Mesenchymal stem cell (in vitro differentiated cells and primary cell): ENCODE measurements at regions not wholly inside any gene's neighbourhood (a gene's known extent, or its start where the extent isn't known, plus 50 kb on each side); places are given as distances from the start of the nearest gene placed in this dataset.
"Not testable (repeated sequence)": the region's sequence is repeated elsewhere in the genome, so short reads cannot be mapped to it uniquely, and the experiment has no call there.

Experiments used
- DNase-seq: peaks from one replicate; pipeline ENCODE4 v3.0.0-alpha.2; 2013
- H2AFZ ChIP-seq: one replicate; pipeline ENCODE4 v1.6.1; 2013; ENCODE audit warnings: low read depth, mild to moderate bottlenecking, control low read depth, inconsistent platforms, low read length, moderate library complexity
- H2AK5ac ChIP-seq: 2 replicates; pipeline ENCODE4 v1.6.1; 2013; ENCODE audit warnings: low read length, moderate library complexity, mild to moderate bottlenecking, inconsistent platforms; ENCODE audit not compliant: severe bottlenecking
- H2BK120ac ChIP-seq: one replicate; pipeline ENCODE4 v1.6.1; 2013; ENCODE audit warnings: low read depth, mild to moderate bottlenecking, inconsistent platforms, low read length, moderate library complexity
- H2BK12ac ChIP-seq, 2 experiments: one replicate each; pipeline ENCODE4 v1.6.1; 2013; ENCODE audit warnings: inconsistent platforms in 2 of 2, low read length in 2 of 2, mild to moderate bottlenecking in 2 of 2, moderate library complexity in 2 of 2, control low read depth in 1 of 2
- H2BK15ac ChIP-seq: one replicate; pipeline ENCODE4 v1.6.1; 2013; ENCODE audit warnings: mild to moderate bottlenecking, low read depth, inconsistent platforms; ENCODE audit not compliant: poor library complexity, severe bottlenecking
- H2BK5ac ChIP-seq: 2 replicates; pipeline ENCODE4 v1.6.1; 2013; ENCODE audit warnings: low read depth, mild to moderate bottlenecking, low read length, control low read depth, inconsistent platforms; ENCODE audit not compliant: poor library complexity, severe bottlenecking
- H3K14ac ChIP-seq, 2 experiments: one replicate each; pipeline ENCODE4 v1.6.1; 2013; ENCODE audit warnings: inconsistent platforms in 2 of 2, low read length in 2 of 2, control low read depth in 1 of 2, mild to moderate bottlenecking in 1 of 2, moderate library complexity in 1 of 2
- H3K18ac ChIP-seq, 2 experiments: one replicate each; pipeline ENCODE4 v1.6.1; 2013; ENCODE audit warnings: inconsistent platforms in 2 of 2, low read length in 2 of 2, control low read depth in 1 of 2, low read depth in 1 of 2, mild to moderate bottlenecking in 1 of 2
- H3K23ac ChIP-seq, 2 experiments: one replicate each; pipeline ENCODE4 v1.6.1; 2013; ENCODE audit warnings: inconsistent platforms in 2 of 2, low read length in 2 of 2, mild to moderate bottlenecking in 2 of 2, moderate library complexity in 2 of 2, control low read depth in 1 of 2
- H3K27ac ChIP-seq: 2 replicates; pipeline ENCODE4 v1.5.1; 2013; ENCODE audit warnings: mild to moderate bottlenecking, moderate library complexity, low read length, control low read depth, inconsistent platforms; ENCODE audit not compliant: poor library complexity, severe bottlenecking
- H3K27me3 ChIP-seq, 2 experiments: 2 replicates each; pipeline versions ENCODE4 v1.6.1 to v1.7.0; 2013; ENCODE audit warnings: low read length in 2 of 2, mild to moderate bottlenecking in 2 of 2, moderate library complexity in 2 of 2, control low read depth in 1 of 2, inconsistent platforms in 1 of 2; ENCODE audit not compliant: control insufficient read depth in 1 of 2, insufficient read depth in 1 of 2
- H3K36me3 ChIP-seq, 2 experiments: 2 replicates each; pipeline versions ENCODE4 v1.6.1 to v1.7.0; 2013; ENCODE audit warnings: low read length in 2 of 2, control low read depth in 1 of 2, inconsistent platforms in 1 of 2, low read depth in 1 of 2, mild to moderate bottlenecking in 1 of 2; ENCODE audit not compliant: insufficient read depth in 2 of 2, control insufficient read depth in 1 of 2
- H3K4ac ChIP-seq, 2 experiments: one replicate each; pipeline ENCODE4 v1.6.1; 2013; ENCODE audit warnings: inconsistent platforms in 2 of 2, low read length in 2 of 2, mild to moderate bottlenecking in 2 of 2, moderate library complexity in 2 of 2, control low read depth in 1 of 2, low read depth in 1 of 2
- H3K4me1 ChIP-seq: 2 replicates; pipeline ENCODE4 v1.6.1; 2013; ENCODE audit warnings: low read depth, low read length, control low read depth; ENCODE audit not compliant: control insufficient read depth, insufficient read depth
- H3K4me2 ChIP-seq: 2 replicates; pipeline ENCODE4 v1.6.1; 2013; ENCODE audit warnings: low read length, mild to moderate bottlenecking, inconsistent platforms; ENCODE audit not compliant: poor library complexity, severe bottlenecking
- H3K4me3 ChIP-seq, 2 experiments: 2 replicates each; pipeline versions ENCODE4 v1.5.1 to v1.7.0; 2013; ENCODE audit warnings: low read length in 2 of 2, mild to moderate bottlenecking in 2 of 2, control low read depth in 1 of 2, low read depth in 1 of 2; ENCODE audit not compliant: insufficient read depth in 1 of 2
- H3K79me1 ChIP-seq: replicated peaks from 2 replicates; pipeline ENCODE4 v1.6.1; 2013; ENCODE audit warnings: mild to moderate bottlenecking, control low read depth, low read length, inconsistent platforms; ENCODE audit not compliant: poor library complexity, severe bottlenecking
- H3K9ac ChIP-seq: 2 replicates; pipeline ENCODE4 v1.7.0; 2013; ENCODE audit warnings: mild to moderate bottlenecking, low read length, moderate library complexity
- H3K9me3 ChIP-seq: 2 replicates; pipeline ENCODE4 v1.7.0; 2013; ENCODE audit warnings: mild to moderate bottlenecking, low read length; ENCODE audit not compliant: control insufficient read depth
- H4K8ac ChIP-seq: one replicate; pipeline ENCODE4 v1.6.1; 2013; ENCODE audit warnings: inconsistent platforms, mild to moderate bottlenecking, low read length, moderate library complexity
- H4K91ac ChIP-seq: one replicate; pipeline ENCODE4 v1.6.1; 2013; ENCODE audit warnings: mild to moderate bottlenecking, low read length, inconsistent platforms
- WGBS: methylation state at CpG from one replicate; pipeline ENCODE4 v1.1.7; 2013; ENCODE audit warnings: mixed read lengths; 5-methylcytosine and 5-hydroxymethylcytosine counted together

DNA sequence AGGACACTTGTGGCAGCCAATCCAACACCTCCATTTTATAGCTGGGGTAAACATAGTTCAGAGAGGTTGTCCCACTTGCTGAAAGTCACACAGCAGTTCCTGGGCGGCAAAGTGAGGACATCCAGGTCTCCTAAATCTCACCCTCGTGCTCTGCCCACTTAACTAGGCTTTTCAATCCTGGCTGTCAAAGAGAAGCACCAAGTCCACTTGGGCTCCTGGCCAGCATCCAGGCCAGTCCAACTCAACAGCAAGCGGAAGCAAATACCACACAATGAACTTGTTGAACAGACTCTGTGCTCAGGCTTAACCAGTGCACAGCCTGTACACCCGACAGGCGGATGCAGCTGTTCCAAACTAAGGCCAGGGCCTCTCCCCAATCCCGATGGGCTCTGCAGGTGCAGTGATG lies 60.4 kb upstream of the SPN start:
- H3K4ac ChIP-seq, H3K23ac ChIP-seq, H3K14ac ChIP-seq, H3K9ac ChIP-seq, H2BK5ac ChIP-seq, H3K4me3 ChIP-seq, H3K27me3 ChIP-seq, H3K27ac ChIP-seq, H2AFZ ChIP-seq, H3K79me1 ChIP-seq, H3K4me2 ChIP-seq, H3K9me3 ChIP-seq, H4K91ac ChIP-seq, H2AK5ac ChIP-seq, H2BK15ac ChIP-seq, H2BK12ac ChIP-seq, H3K18ac ChIP-seq, DNase-seq, H2BK120ac ChIP-seq: not testable (repeated sequence)
- WGBS, result over 99% methylated on average over 5 of the region's 6 CpGs
- peaks cover 0 to 11% of the 10 kb centered on the region in 2 experiments for H3K36me3 ChIP-seq
- H3K4me1 ChIP-seq, result peaks cover 39% of the 10 kb centered on the region
- H4K8ac ChIP-seq, result peak overlapping the region; percentile 28

- not testable (repeated sequence) for H3K4me2 ChIP-seq, H3K9me3 ChIP-seq, H3K27me3 ChIP-seq, H3K23ac ChIP-seq, H3K14ac ChIP-seq, H2BK5ac ChIP-seq, H2AK5ac ChIP-seq, H3K9ac ChIP-seq, H3K79me1 ChIP-seq, H2AFZ ChIP-seq, H3K4me3 ChIP-seq
- H2BK120ac ChIP-seq, result peak overlapping the region; percentile 34
- peak; percentile 84 for DNase-seq
- H3K27ac ChIP-seq, result peak overlapping the region; percentile 55
- H3K4me1 ChIP-seq, result peaks cover 37% of the 10 kb centered on the region
- H3K36me3 ChIP-seq, result peaks cover 0 to 11% of the 10 kb centered on the region in 2 experiments
- H3K4ac ChIP-seq, result peak overlapping the region in 1 of 2 experiments; percentile 0
- H4K91ac ChIP-seq, result peak overlapping the region; percentile 77
- H3K18ac ChIP-seq, result peak overlapping the region; percentile 6 to 79
- peak overlapping the region; percentile 52 for H2BK15ac ChIP-seq
- peak overlapping the region; percentile 23 to 66 for H2BK12ac ChIP-seq
- 58% methylated on average over 19 of the region's 21 CpGs for WGBS
- H4K8ac ChIP-seq, result peak overlapping the region; percentile 64
Measured at GRCh38 chr16:29604631-29605549, 58.2 kb upstream of the SPN start.

GRCh38 chr16:29605593-29606205 lies 57.3 kb upstream of the SPN start:
- Histone ChIP-seq H2BK15ac (peak overlapping the region; percentile 48), H3K14ac (peak overlapping the region in 1 of 2 experiments; percentile 68), H2BK12ac (peak overlapping the region in 1 of 2 experiments; percentile 66), H3K18ac (peak overlapping the region in 1 of 2 experiments; percentile 64), H3K36me3 (peaks cover 0 to 11% of the 10 kb centered on the region in 2 experiments), H3K4ac (peak overlapping the region in 1 of 2 experiments; percentile 0), H4K8ac (peak overlapping the region; percentile 60), H2AK5ac (peak overlapping the region; percentile 93), H2BK120ac (peak overlapping the region; percentile 34), H4K91ac (peak overlapping the region; percentile 27), H3K4me1 (peaks cover 31% of the 10 kb centered on the region)
- H3K23ac ChIP-seq, H3K27ac ChIP-seq, DNase-seq, H3K27me3 ChIP-seq, H2BK5ac ChIP-seq, H3K9ac ChIP-seq, H3K4me3 ChIP-seq, H2AFZ ChIP-seq, H3K79me1 ChIP-seq, H3K9me3 ChIP-seq, H3K4me2 ChIP-seq: not testable (repeated sequence)
- WGBS, result 89% methylated on average over 13 of the region's 16 CpGs
